ENCODE measurements at regions not wholly inside any gene's neighbourhood (a gene's known extent, or its start where the extent isn't known, plus 50 kb on each side); places are given as distances from the start of the nearest gene placed in this dataset.

DNA sequence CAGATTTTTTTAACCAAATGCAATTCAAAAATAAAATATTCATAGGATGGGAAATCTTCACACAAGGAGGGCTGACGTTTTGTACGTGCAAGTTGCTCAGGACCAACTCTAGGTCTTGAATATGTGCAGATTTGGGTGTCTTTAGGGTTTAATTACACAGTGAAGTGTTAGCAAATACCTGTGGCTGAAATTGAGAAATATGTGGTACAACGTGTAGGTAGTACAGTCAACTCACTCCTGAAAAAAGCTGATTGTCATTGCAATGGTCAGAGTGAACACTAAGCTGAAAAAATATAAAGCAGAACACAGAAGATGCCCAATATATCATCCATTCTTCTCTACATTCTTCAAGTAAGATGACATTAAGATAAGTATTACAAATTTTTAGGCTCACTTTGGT, 314.3 kb downstream of the SLITRK1 start:
- Histone ChIP-seq H3K27me3 (ENCODE audit: control insufficient read depth in 4 of 4, insufficient read depth in 4 of 4, low read length in 3 of 4) (no peaks in the 10 kb centered on the region), H3K4me1 (ENCODE audit: control insufficient read depth in 4 of 4, insufficient read depth in 4 of 4, low read length in 3 of 4) (no peaks in the 10 kb centered on the region), H3K4me3 (ENCODE audit: low read depth in 1 of 3, low read length in 3 of 3) (no peak overlapping the region), H3K36me3 (ENCODE audit: control insufficient read depth in 4 of 4, insufficient read depth in 3 of 4, low read depth in 1 of 4, low read length in 3 of 4) (no peaks in the 10 kb centered on the region), H3K27ac (ENCODE audit: low read depth in 1 of 2, low read length in 2 of 2) (no peak overlapping the region), H3K9ac (ENCODE audit: low read depth in 1 of 2, low read length in 2 of 2) (no peak overlapping the region), H3K9me3 (ENCODE audit: control insufficient read depth in 4 of 4, low read length in 3 of 4) (no peaks in the 10 kb centered on the region)
- no peak for DNase-seq (ENCODE audit: low spot score)
- TF ChIP-seq NR2F2 (IDR thresholded peaks at IDR 0.05) (no peak), YY1 (IDR thresholded peaks at IDR 0.05) (no peak), JUND (IDR thresholded peaks at IDR 0.05) (no peak), RXRA (IDR thresholded peaks at IDR 0.05) (no peak), HNF4A (conservative IDR thresholded peaks at IDR 0.05) (no peak), HNF4G (IDR thresholded peaks at IDR 0.05) (no peak), EGR1 (IDR thresholded peaks at IDR 0.05; ENCODE audit: low read depth in 2 of 2) (no peak), SP1 (IDR thresholded peaks at IDR 0.05) (no peak), TAF1 (conservative IDR thresholded peaks at IDR 0.05) (no peak)
- TF ChIP-seq, protein P1, sequence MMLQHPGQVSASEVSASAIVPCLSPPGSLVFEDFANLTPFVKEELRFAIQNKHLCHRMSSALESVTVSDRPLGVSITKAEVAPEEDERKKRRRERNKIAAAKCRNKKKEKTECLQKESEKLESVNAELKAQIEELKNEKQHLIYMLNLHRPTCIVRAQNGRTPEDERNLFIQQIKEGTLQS (IDR thresholded peaks at IDR 0.05) = no peak
- TF ChIP-seq, protein P2, sequence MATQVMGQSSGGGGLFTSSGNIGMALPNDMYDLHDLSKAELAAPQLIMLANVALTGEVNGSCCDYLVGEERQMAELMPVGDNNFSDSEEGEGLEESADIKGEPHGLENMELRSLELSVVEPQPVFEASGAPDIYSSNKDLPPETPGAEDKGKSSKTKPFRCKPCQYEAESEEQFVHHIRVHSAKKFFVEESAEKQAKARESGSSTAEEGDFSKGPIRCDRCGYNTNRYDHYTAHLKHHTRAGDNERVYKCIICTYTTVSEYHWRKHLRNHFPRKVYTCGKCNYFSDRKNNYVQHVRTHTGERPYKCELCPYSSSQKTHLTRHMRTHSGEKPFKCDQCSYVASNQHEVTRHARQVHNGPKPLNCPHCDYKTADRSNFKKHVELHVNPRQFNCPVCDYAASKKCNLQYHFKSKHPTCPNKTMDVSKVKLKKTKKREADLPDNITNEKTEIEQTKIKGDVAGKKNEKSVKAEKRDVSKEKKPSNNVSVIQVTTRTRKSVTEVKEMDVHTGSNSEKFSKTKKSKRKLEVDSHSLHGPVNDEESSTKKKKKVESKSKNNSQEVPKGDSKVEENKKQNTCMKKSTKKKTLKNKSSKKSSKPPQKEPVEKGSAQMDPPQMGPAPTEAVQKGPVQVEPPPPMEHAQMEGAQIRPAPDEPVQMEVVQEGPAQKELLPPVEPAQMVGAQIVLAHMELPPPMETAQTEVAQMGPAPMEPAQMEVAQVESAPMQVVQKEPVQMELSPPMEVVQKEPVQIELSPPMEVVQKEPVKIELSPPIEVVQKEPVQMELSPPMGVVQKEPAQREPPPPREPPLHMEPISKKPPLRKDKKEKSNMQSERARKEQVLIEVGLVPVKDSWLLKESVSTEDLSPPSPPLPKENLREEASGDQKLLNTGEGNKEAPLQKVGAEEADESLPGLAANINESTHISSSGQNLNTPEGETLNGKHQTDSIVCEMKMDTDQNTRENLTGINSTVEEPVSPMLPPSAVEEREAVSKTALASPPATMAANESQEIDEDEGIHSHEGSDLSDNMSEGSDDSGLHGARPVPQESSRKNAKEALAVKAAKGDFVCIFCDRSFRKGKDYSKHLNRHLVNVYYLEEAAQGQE (IDR thresholded peaks at IDR 0.05) = no peak
- 60% methylated on average over 3 of the region's 3 CpGs for WGBS

- Histone ChIP-seq H3K9me3 (ENCODE audit: control insufficient read depth in 4 of 4, low read length in 3 of 4) (no peaks in the 10 kb centered on the region), H3K4me3 (ENCODE audit: low read depth in 1 of 3, low read length in 3 of 3) (no peak overlapping the region), H3K27me3 (ENCODE audit: control insufficient read depth in 4 of 4, insufficient read depth in 4 of 4, low read length in 3 of 4) (no peaks in the 10 kb centered on the region), H3K9ac (ENCODE audit: low read depth in 1 of 2, low read length in 2 of 2) (no peak overlapping the region), H3K27ac (ENCODE audit: low read depth in 1 of 2, low read length in 2 of 2) (no peak overlapping the region), H3K4me1 (ENCODE audit: control insufficient read depth in 4 of 4, insufficient read depth in 4 of 4, low read length in 3 of 4) (no peaks in the 10 kb centered on the region), H3K36me3 (ENCODE audit: control insufficient read depth in 4 of 4, insufficient read depth in 3 of 4, low read depth in 1 of 4, low read length in 3 of 4) (no peaks in the 10 kb centered on the region)
- no peak for DNase-seq (ENCODE audit: low spot score)
- WGBS = 56% methylated on average over 5 of the region's 5 CpGs
- TF ChIP-seq GABPA (IDR thresholded peaks at IDR 0.05 in 1 of 2, conservative IDR thresholded peaks at IDR 0.05 in 1 of 2) (no peak), JUND (IDR thresholded peaks at IDR 0.05) (no peak), SP1 (IDR thresholded peaks at IDR 0.05) (no peak), RAD21 (IDR thresholded peaks at IDR 0.05) (no peak), TAF1 (conservative IDR thresholded peaks at IDR 0.05) (no peak), FOXA2 (IDR thresholded peaks at IDR 0.05) (no peak)
- TF ChIP-seq, protein P3, sequence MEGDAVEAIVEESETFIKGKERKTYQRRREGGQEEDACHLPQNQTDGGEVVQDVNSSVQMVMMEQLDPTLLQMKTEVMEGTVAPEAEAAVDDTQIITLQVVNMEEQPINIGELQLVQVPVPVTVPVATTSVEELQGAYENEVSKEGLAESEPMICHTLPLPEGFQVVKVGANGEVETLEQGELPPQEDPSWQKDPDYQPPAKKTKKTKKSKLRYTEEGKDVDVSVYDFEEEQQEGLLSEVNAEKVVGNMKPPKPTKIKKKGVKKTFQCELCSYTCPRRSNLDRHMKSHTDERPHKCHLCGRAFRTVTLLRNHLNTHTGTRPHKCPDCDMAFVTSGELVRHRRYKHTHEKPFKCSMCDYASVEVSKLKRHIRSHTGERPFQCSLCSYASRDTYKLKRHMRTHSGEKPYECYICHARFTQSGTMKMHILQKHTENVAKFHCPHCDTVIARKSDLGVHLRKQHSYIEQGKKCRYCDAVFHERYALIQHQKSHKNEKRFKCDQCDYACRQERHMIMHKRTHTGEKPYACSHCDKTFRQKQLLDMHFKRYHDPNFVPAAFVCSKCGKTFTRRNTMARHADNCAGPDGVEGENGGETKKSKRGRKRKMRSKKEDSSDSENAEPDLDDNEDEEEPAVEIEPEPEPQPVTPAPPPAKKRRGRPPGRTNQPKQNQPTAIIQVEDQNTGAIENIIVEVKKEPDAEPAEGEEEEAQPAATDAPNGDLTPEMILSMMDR (IDR thresholded peaks at IDR 0.05; ENCODE audit: low read depth, low read length, missing input control) = no peak
- TF ChIP-seq, protein P4, sequence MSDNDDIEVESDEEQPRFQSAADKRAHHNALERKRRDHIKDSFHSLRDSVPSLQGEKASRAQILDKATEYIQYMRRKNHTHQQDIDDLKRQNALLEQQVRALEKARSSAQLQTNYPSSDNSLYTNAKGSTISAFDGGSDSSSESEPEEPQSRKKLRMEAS (IDR thresholded peaks at IDR 0.05) = no peak
- TF ChIP-seq, protein P1 (IDR thresholded peaks at IDR 0.05) = no peak
Observed at GRCh38 chr13:83563499-83563898, 318.8 kb downstream of the SLITRK1 start.
